HepG2 (cell line): ENCODE measurements at regions not wholly inside any gene's neighbourhood (a gene's known extent, or its start where the extent isn't known, plus 50 kb on each side); places are given as distances from the start of the nearest gene placed in this dataset.

Experiments used
- ATAC-seq: fragments of 200-7000 bp; cut with Tn5 transposase; 3 replicates; pipeline ENCODE4 v1.9.1; 2020; ENCODE audit warnings: mild to moderate bottlenecking, moderate library complexity
- BruUV-seq: library from RNA; stranded (reverse); fragments of 400-500 nt; replicated peaks from 2 replicates; lab custom pipeline; 2021; lab: Mats Ljungman, UMichigan
- CTCF ChIA-PET: fragments of 300-600 bp; formaldehyde crosslinking; extraction: SDS; loops from one replicate; lab custom pipeline; 2021; ENCODE audit warnings: low total read pairs, inconsistent platforms, low intra/inter-chr PET ratio; lab: Yijun Ruan, JAX
- POLR2A ChIA-PET: fragments of 350-600 bp; sonication (Branson Sonifier 250); formaldehyde crosslinking; loops from one replicate; lab custom pipeline; 2020; ENCODE audit warnings: antibody characterized with exemption, inconsistent platforms; lab: Yijun Ruan, JAX
- DNase-seq: peaks from one replicate; pipeline ENCODE4 v3.0.0-alpha.2; 2015; ENCODE audit warnings: low spot score
- FAIRE-seq: peaks from 3 replicates; lab custom pipeline; 2011; peaks lifted over from hg19 to GRCh38; lab: Jason Lieb, UNC
- H2AFZ ChIP-seq: one replicate; pipeline ENCODE4 v1.6.1; 2011; ENCODE audit warnings: low read length, inconsistent platforms
- H3K27ac ChIP-seq: fragments of 300-600 bp; 3 replicates; pipeline ENCODE4 v1.8.0; 2011; ENCODE audit warnings: mixed run types, mild to moderate bottlenecking, mixed read lengths, low read length, inconsistent platforms; ENCODE audit not compliant: insufficient read depth; ENCODE audit errors: extremely low read length
- H3K27me3 ChIP-seq, 2 experiments: fragments of 200-600 bp in 1 of 2; 2 replicates in 1 of 2; 3 replicates in 1 of 2; pipeline versions ENCODE4 v1.6.0 to v1.8.0; 2011; ENCODE audit warnings: low read length in 2 of 2, mild to moderate bottlenecking in 2 of 2, moderate library complexity in 2 of 2, inconsistent platforms in 1 of 2; ENCODE audit not compliant: insufficient read depth in 2 of 2, control insufficient read depth in 1 of 2
- H3K36me3 ChIP-seq, 2 experiments: fragments of 200-600 bp in 1 of 2; replicated peaks in 1 of 2; 2 replicates in 1 of 2; 3 replicates in 1 of 2; pipeline versions ENCODE4 v1.5.1 to v1.8.0; 2011; ENCODE audit warnings: low read length in 2 of 2, inconsistent platforms in 1 of 2; ENCODE audit not compliant: insufficient read depth in 2 of 2, control insufficient read depth in 1 of 2
- H3K4me1 ChIP-seq: 2 replicates; pipeline ENCODE4 v1.5.1; 2012; ENCODE audit warnings: low read length, inconsistent platforms; ENCODE audit not compliant: insufficient read depth
- H3K4me2 ChIP-seq: 2 replicates; pipeline ENCODE4 v1.6.0; 2011; ENCODE audit warnings: low read depth, low read length, inconsistent platforms
- H3K4me3 ChIP-seq, 3 experiments: fragments of 200-600 bp in 1 of 3; sonication (generic), shearing (Covaris generic) in 1 of 3; replicated peaks in 1 of 3; 2 replicates each; pipeline ENCODE4 v1.5.1; 2011 to 2016; ENCODE audit warnings: low read length in 3 of 3, inconsistent platforms in 2 of 3, low read depth in 2 of 3, mild to moderate bottlenecking in 2 of 3, control low read depth in 1 of 3, mixed read lengths in 1 of 3; ENCODE audit not compliant: insufficient read depth in 1 of 3
- H3K79me2 ChIP-seq: one replicate; pipeline ENCODE4 v1.6.1; 2011; ENCODE audit warnings: low read length, inconsistent platforms; ENCODE audit not compliant: insufficient read depth
- H3K9ac ChIP-seq: 2 replicates; pipeline ENCODE4 v1.6.0; 2011; ENCODE audit warnings: mild to moderate bottlenecking, low read depth, low read length, inconsistent platforms; ENCODE audit not compliant: insufficient read depth
- H3K9me3 ChIP-seq: 2 replicates; pipeline ENCODE4 v1.5.1; 2012; ENCODE audit warnings: mild to moderate bottlenecking, low read length
- H4K20me1 ChIP-seq: 2 replicates; pipeline ENCODE4 v1.6.0; 2011; ENCODE audit warnings: inconsistent platforms, mild to moderate bottlenecking, low read length, moderate library complexity; ENCODE audit not compliant: insufficient read depth
- FOSL1 ChIP-seq: sonication (generic); formaldehyde crosslinking; IDR thresholded peaks from 2 replicates; pipeline ENCODE4 v1.9.0; 2021; ENCODE audit warnings: missing genetic modification reagents, borderline replicate concordance
- FOXK1 ChIP-seq: sonication (generic); formaldehyde crosslinking; IDR thresholded peaks from 2 replicates; pipeline ENCODE4 v1.4.0; 2020; ENCODE audit warnings: low read depth, missing genetic modification reagents, borderline replicate concordance
- RBM39 ChIP-seq: fragments of 200-400 bp; formaldehyde crosslinking; IDR thresholded peaks from one replicate; pipeline ENCODE4 v1.6.1; 2018; ENCODE audit warnings: antibody characterized with exemption, mild to moderate bottlenecking, low read depth, low read length; ENCODE audit not compliant: poor library complexity, severe bottlenecking
- RFX3 ChIP-seq: IDR thresholded peaks from 2 replicates; pipeline ENCODE4 v1.6.1; 2016; ENCODE audit warnings: missing biosample characterization, missing genetic modification reagents
- SIN3B ChIP-seq: fragments of 150-350 bp; IDR thresholded peaks from 2 replicates; pipeline ENCODE4 v1.6.1; 2014; ENCODE audit warnings: low read length
- STAT6 ChIP-seq: sonication (generic); formaldehyde crosslinking; IDR thresholded peaks from 2 replicates; pipeline ENCODE4 v1.4.0; 2020; ENCODE audit warnings: missing genetic modification reagents, mild to moderate bottlenecking, borderline replicate concordance
- TCF12 ChIP-seq, 2 experiments: fragments of 450-650 bp in 1 of 2; sonication (generic) in 1 of 2; formaldehyde crosslinking in 1 of 2; IDR thresholded peaks; 2 replicates each; pipeline versions ENCODE4 v1.6.1 to v1.8.0; 2017 to 2022; ENCODE audit warnings: antibody characterized with exemption in 1 of 2, mild to moderate bottlenecking in 1 of 2, missing genetic modification reagents in 1 of 2, moderate library complexity in 1 of 2
- TEAD2 ChIP-seq: sonication (generic); formaldehyde crosslinking; IDR thresholded peaks from 2 replicates; pipeline ENCODE4 v1.9.0; 2021; ENCODE audit warnings: missing genetic modification reagents
- ZFY ChIP-seq: sonication (generic); formaldehyde crosslinking; IDR thresholded peaks from 2 replicates; pipeline ENCODE4 v1.4.0; 2020; ENCODE audit warnings: missing genetic modification reagents
- ZNF672 ChIP-seq: sonication (generic); formaldehyde crosslinking; IDR thresholded peaks from 2 replicates; pipeline ENCODE4 v1.8.1; 2022; ENCODE audit warnings: missing genetic modification reagents
- ZNF747 ChIP-seq: sonication (generic); formaldehyde crosslinking; IDR thresholded peaks from 2 replicates; pipeline ENCODE4 v1.8.1; 2023; ENCODE audit warnings: missing genetic modification reagents, mild to moderate bottlenecking, borderline replicate concordance
- ZNF891 ChIP-seq: sonication (generic); formaldehyde crosslinking; IDR thresholded peaks from 2 replicates; pipeline ENCODE4 v1.5.0; 2020; ENCODE audit warnings: mild to moderate bottlenecking, missing genetic modification reagents
- ZSCAN29 ChIP-seq: sonication (generic); formaldehyde crosslinking; conservative IDR thresholded peaks from 2 replicates; pipeline ENCODE4 v1.4.0; 2020; ENCODE audit warnings: mild to moderate bottlenecking, missing genetic modification reagents
- WGBS: methylation state at CpG from one replicate; pipeline ENCODE4 v1.1.6; 2017; ENCODE audit warnings: low lambda C conversion rate; 5-methylcytosine and 5-hydroxymethylcytosine counted together
- in situ Hi-C: cut with HindIII; loops from 2 replicates; pipeline ENCODE4 v1.10.0; 2017; ENCODE audit warnings: low pct_unique_long_range_greater_than_20kb; ENCODE audit not compliant: extremely low pct_ligation_motif_present
- intact Hi-C: fragments of 100-400 bp; cut with micrococcal nuclease; formaldehyde crosslinking; loops from one replicate; pipeline ENCODE4 v1.10.0; 2022; ENCODE audit not compliant: unreplicated experiment

GRCh38 chr14:81767266-81767995 is 233.8 kb upstream of the SEL1L start:
- 41% methylated on average over 2 of the region's 2 CpGs for WGBS
- FAIRE-seq = no peak
- Histone ChIP-seq H3K4me1 (no peaks in the 10 kb centered on the region), H2AFZ (no peak overlapping the region), H3K79me2 (no peaks in the 10 kb centered on the region), H3K9me3 (peaks cover 36% of the 10 kb centered on the region; the same call in 1 of the 2 replicates), H4K20me1 (no peaks in the 10 kb centered on the region), H3K36me3 (no peaks in the 10 kb centered on the region), H3K4me2 (no peak overlapping the region), H3K27me3 (no peaks in the 10 kb centered on the region), H3K27ac (no peak overlapping the region), H3K4me3 (no peak overlapping the region), H3K9ac (no peak overlapping the region)
- no peak for ATAC-seq
- CTCF ChIA-PET = no interaction called here
- DNase-seq = no peak
- no TSS peak for BruUV-seq
- POLR2A ChIA-PET = no interaction called here
- in situ Hi-C loops = no loop called here
- intact Hi-C loops = no loop called here
- no peak for TF ChIP-seq ZNF672 (CRISPR knock-in tag)
- TF ChIP-seq, all 625 proteins: peak for 0

GRCh38 chr14:81771651-81772275 is 238.1 kb upstream of the SEL1L start:
- no peak for ATAC-seq
- in situ Hi-C loops = no loop called here
- BruUV-seq = no TSS peak
- TF ChIP-seq ZFY (CRISPR knock-in tag) (no peak), TCF12 (IDR thresholded peaks at IDR 0.05) (no peak), TCF12 (CRISPR knock-in tag; IDR thresholded peaks at IDR 0.05) (no peak), ZSCAN29 (CRISPR knock-in tag) (no peak), FOXK1 (CRISPR knock-in tag) (no peak), STAT6 (CRISPR knock-in tag) (no peak), SIN3B (no peak), RBM39 (no peak), RFX3 (CRISPR knock-in tag) (no peak), ZNF747 (no peak), ZNF891 (CRISPR knock-in tag) (no peak), FOSL1 (CRISPR knock-in tag) (no peak), TEAD2 (CRISPR knock-in tag) (no peak)

More at GRCh38 chr14:81771651-81772275, 238.1 kb upstream of the SEL1L start:
- Histone ChIP-seq H3K36me3 (no peaks in the 10 kb centered on the region), H3K4me3 (no peak overlapping the region), H3K9me3 (peaks cover 41% of the 10 kb centered on the region; the same call in 1 of the 2 replicates), H3K4me2 (no peak overlapping the region), H4K20me1 (no peaks in the 10 kb centered on the region), H3K79me2 (no peaks in the 10 kb centered on the region), H2AFZ (no peak overlapping the region), H3K27me3 (no peaks in the 10 kb centered on the region), H3K4me1 (no peaks in the 10 kb centered on the region), H3K27ac (no peak overlapping the region), H3K9ac (no peak overlapping the region)
- intact Hi-C loops = no loop called here
- ChIA-PET CTCF (no interaction called here), POLR2A (no interaction called here)
- no peak for FAIRE-seq
- DNase-seq = no peak
